Posterior vena cava (tissue), 2 donors: ENCODE measurements at regions not wholly inside any gene's neighbourhood (a gene's known extent, or its start where the extent isn't known, plus 50 kb on each side); places are given as distances from the start of the nearest gene placed in this dataset.

Experiments
- DNase-seq: peaks from one replicate; pipeline ENCODE4 v3.0.0-alpha.2; 2020; ENCODE audit warnings: low spot score
- intact Hi-C, 2 donors: fragments of 100-400 bp; cut with DNase I; formaldehyde crosslinking; loops; one replicate each; pipeline versions ENCODE4 v1.14.1 to v1.14.2; 2022 to 2023
- donor health status: DM: yes; HTN: yes; CAD: no.
- donor health status: DM: yes; HTN: yes; CAD: no.

- intact Hi-C loops = loop anchor here in 1 of 2 donors (5.0 kb wide), 1 partner anchor 526 kb away; no protein-coding TSS in a partner anchor
- no peak for DNase-seq
These were observed 502.9 kb upstream of the SLIT2 start for GRCh38 chr4:19748519-19749479.

DNA sequence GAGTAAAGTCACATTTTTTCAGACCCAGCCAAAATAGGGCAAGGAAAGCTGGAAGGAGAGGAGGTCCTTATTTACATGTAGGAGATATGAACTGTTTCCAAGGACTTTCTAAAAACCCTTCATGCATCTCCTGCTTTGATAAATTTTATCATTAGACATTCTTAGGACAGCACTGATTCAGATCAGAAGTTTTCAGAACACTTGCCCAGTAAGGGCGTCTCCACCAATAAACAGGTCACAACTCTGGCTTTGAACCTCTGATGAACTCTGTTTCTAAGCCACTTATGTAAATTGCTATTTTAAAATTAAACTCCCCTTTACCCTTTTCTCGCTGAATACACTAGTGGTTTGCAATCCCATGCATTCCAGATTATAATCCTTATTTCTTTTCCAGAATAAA lies 505.3 kb upstream of the SLIT2 start:
- DNase-seq = no peak
- intact Hi-C loops = loop anchor here in 1 of 2 donors (5.0 kb wide), 1 partner anchor 524 kb away; no protein-coding TSS in a partner anchor

- intact Hi-C loops = no loop called here
- no peak for DNase-seq
These were observed 508.5 kb upstream of the SLIT2 start for GRCh38 chr4:19743115-19743638.

GRCh38 chr4:19739101-19739651 lies 512.5 kb upstream of the SLIT2 start:
- intact Hi-C loops = no loop called here
- no peak for DNase-seq

DNA sequence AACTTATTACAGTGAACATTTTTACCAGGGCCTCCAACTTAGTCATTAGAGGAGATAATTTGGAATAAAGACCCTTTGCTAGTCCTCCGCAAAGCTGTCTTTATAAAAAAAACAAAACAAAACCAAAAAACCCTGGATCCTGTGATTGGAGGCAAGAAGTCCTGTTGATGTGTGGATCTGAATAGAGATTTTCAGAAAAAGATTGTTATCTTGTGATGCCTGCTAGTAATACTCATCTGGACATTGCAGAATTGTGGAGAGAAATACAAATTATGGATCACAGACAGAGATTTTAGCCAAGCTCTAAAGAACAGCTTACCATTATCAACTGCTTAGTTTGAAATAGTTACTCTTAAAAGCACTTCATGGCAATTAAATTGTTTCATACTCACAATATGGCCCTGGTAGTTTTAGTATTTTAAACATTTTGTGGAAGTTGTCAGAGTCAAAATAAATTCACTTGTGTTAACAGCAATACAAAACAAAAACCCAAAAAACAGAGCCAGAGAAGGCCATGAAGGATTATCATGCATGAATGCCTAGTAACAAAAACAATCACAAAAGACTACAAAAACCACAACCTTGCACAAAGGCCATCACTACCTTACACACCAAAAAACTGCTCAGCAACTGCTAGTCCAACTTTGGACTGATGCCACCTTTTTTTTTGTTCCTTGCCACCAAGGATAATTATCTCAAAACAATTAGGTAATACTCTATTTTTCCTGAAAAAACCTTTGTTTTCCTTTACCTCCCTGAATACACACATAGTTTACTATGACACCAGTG lies 514.5 kb upstream of the SLIT2 start:
- no peak for DNase-seq
- intact Hi-C loops = no loop called here

DNA sequence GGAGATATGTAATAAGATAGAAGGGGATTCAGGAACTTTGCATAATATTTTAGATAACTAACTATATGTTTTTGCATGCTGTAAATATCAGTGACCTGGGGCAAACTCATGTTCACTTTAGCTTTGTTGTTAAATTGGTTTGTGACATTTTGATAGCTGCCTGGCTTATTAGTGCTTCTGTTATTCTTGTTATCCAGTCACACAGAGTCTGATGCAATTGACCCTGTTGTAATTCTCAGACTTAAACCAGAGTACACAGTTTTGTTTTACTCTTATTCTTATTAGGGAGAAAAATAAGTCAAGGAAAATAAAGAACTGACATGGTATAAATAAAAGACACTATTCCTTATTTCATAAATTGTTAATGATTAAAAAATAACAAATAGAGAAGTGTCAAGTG lies 516.7 kb upstream of the SLIT2 start:
- no peak for DNase-seq

DNA sequence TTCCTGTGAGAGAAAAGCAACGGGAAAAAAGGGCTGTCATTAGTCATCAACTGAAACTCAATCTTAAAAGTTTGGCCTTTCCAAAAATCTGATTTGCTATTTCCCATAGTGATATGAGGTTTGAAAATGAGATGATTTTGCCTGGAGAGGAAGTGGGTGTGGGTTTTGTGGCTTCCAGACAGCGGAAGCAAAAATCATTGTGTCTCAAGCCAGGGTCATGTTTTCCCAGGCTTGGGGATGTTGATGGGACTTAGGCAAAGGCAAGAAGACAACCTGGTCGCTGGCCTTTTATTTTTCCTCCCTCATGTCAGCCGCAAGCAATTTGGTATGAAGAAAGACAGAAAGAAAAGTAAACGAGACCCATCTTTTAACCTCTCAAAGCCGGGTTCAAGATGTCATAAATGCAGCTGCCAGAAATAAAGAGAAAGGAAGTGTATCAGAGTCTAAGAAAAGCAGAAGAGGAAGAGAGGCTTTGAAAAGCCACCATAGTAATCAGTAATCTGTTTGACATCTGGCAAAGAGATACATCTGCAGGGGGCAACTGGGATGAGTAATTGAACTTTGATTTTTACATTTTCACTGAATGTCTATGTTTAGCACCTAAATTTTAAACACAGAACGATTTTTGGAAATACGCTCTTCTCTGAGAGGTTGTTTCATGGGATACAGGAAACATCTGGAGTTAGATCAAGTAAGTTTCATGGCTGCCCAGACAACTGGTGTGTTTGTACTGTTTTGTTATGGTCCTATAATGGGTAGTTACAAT lies 521.6 kb upstream of the SLIT2 start:
- intact Hi-C loops = no loop called here
- DNase-seq = no peak

More for the DNA sequence above, 516.7 kb upstream of the SLIT2 start:
- intact Hi-C loops = no loop called here

DNA sequence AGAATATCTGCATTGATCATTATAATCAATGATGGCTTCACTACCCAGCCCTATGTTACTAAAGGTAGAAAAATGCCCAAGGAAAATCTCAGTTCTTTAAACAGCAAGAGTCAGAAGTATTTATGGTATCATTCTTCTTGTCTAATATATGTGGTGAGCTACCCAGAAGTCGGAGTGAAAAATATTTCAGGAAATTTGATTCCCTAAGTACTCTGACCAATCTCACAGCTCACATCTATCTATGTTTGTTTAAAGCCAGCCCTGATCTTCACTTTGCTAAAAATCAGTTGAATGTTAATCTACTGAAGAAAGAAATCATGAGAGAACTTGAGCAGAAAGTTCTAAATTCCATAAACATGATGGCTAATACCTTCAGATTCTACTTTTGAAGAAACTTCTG lies 522.9 kb upstream of the SLIT2 start:
- intact Hi-C loops = no loop called here
- DNase-seq = no peak

DNA sequence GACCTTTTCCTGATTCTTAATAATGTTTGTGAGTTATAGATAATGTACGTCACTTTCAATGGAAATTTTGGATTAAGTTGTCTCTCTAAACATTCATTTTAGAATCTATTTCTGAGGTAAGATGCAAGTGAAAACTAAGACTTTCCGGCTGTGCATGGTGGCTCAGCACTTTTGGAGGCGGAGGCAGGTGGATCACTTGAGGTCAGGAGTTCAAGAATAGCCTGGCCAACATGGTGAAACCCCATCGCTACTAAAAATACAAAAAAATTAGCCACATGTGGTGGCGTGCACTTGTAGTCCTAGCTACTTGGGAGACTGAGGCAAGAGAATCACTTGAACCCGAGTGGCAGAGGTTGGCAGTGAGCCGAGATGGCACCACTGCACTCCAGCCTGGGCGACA lies 524.6 kb upstream of the SLIT2 start:
- no peak for DNase-seq
- intact Hi-C loops = no loop called here

GRCh38 chr4:19725130-19725529 lies 526.6 kb upstream of the SLIT2 start:
- intact Hi-C loops = no loop called here
- DNase-seq = no peak

GRCh38 chr4:19722404-19722803 lies 529.3 kb upstream of the SLIT2 start:
- intact Hi-C loops = no loop called here
- no peak for DNase-seq

- intact Hi-C loops = no loop called here
- DNase-seq = no peak
These were observed 530.1 kb upstream of the SLIT2 start for GRCh38 chr4:19721587-19721986.

DNA sequence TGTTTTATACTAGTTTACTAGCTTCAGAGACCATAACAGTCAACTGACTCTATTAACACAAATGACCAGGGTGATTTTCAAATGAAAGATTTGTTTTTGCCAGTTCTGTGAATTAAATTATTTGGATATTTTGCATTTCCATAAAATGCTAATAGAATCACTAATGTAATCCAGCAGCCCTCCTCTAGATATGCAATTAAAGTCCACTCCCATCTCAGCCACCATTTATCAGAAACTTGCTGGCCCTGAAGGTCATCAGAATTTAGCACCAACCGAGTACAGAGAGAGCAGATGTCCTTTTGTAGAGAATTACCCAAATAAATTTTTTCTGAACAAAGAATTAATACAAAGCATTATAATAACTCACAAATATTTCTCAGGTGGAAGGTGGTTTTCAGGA lies 531.1 kb upstream of the SLIT2 start:
- intact Hi-C loops = no loop called here
- DNase-seq = no peak

DNA sequence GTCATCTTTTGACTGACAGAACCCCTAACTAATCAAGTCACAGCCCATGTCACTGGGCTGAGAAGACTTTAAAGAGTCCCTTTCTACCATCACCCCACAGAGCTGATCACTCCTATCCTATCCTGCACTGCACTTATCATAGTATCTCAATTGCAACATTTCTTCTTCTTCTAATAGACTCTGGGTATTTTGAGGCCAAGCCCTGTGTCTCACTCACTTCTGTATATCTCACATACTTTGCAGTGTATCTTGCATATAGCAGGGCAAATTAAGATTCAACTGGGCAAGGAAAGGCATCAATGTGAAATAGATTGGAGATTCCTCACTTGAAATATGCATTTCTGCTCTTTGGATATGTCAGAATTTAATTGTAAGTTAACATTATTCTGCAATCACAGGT lies 531.5 kb upstream of the SLIT2 start:
- intact Hi-C loops = no loop called here
- no peak for DNase-seq

DNA sequence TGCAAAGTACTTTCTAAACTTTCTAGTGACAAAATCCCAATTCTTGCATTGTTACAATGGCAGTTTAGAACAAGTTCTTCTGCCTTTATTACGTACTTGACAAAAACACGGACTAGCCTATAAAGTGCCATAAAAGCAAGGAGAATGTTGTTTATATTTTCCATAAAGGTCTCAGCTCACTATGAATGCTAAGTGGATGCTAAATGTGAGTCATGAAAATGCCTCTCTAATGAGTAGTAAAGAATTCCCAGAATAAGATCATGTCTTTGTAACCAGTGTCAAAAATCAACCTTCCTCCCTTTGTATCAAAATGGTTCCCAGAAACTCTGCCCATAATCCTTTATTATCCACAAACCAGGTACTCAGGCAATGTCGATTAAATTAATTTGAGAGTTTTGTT lies 539.8 kb upstream of the SLIT2 start:
- DNase-seq = no peak
- intact Hi-C loops = no loop called here

- no peak for DNase-seq
- intact Hi-C loops = no loop called here
These were observed 543.8 kb upstream of the SLIT2 start for GRCh38 chr4:19707876-19708275.

- intact Hi-C loops = no loop called here
- no peak for DNase-seq
These were observed 548.3 kb upstream of the SLIT2 start for GRCh38 chr4:19703391-19703790.

DNA sequence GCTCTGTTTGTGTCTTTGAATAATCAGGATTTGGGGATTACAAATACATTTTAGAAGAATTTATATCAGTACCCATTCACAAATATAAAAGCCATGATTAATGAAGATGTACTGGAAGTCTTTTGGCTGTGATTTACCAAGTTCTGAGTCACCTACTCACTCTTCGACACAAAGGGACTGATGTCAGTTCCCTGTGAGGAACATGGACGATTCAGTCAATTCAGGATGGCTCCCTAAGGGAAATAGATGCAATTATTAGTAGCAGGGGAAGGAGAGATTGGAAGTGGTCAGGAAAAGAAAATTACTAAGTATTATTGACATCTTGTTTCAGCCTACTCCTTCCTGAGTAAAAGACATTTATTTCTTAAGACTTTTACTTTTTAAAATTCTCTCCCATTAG lies 550.7 kb upstream of the SLIT2 start:
- no peak for DNase-seq
- intact Hi-C loops = no loop called here

DNA sequence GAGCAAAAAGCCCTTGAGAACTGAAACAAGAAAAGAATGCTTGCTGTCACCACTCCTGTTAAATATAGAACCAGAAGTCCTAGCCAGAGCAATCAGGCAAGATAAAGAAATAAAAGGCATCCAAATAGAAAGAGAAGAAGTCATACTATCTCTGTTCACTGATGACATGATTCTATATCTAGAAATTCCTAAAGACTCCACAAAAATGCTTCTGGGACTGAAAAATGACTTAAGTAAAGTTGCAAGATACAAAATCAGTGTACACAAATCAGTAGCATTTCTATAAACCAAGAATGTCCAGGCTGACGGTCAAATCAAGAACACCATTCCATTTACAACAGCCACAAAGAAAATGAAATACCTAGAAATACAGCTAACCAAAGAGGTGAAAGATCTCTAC lies 552.7 kb upstream of the SLIT2 start:
- intact Hi-C loops = no loop called here
- no peak for DNase-seq
